ENCODE measurements at regions not wholly inside any gene's neighbourhood (a gene's known extent, or its start where the extent isn't known, plus 50 kb on each side); places are given as distances from the start of the nearest gene placed in this dataset.

- DNase-seq: no peak
These were observed 622.3 kb upstream of the PLXNA2 start for GRCh38 chr1:208866386-208866955.

- DNase-seq: no peak
These were observed 624.4 kb upstream of the PLXNA2 start for GRCh38 chr1:208868554-208868953.

- no peak for DNase-seq
These were observed 630.7 kb upstream of the PLXNA2 start for GRCh38 chr1:208874915-208875314.

GRCh38 chr1:208879022-208879421 is 634.8 kb upstream of the PLXNA2 start:
- no peak for DNase-seq

- DNase-seq: no peak
These were observed 636.4 kb upstream of the PLXNA2 start for GRCh38 chr1:208880433-208881100.

GRCh38 chr1:208885060-208885459 is 640.9 kb upstream of the PLXNA2 start:
- DNase-seq: no peak

- DNase-seq: no peak
These were observed 641.5 kb upstream of the PLXNA2 start for GRCh38 chr1:208885650-208886049.

- DNase-seq: no peak
These were observed 644.2 kb upstream of the PLXNA2 start for GRCh38 chr1:208888376-208888775.

GRCh38 chr1:208892147-208892546 is 648.0 kb upstream of the PLXNA2 start:
- no peak for DNase-seq

GRCh38 chr1:208893251-208893650 is 649.1 kb upstream of the PLXNA2 start:
- no peak for DNase-seq

- DNase-seq: no peak
These were observed 651.0 kb upstream of the PLXNA2 start for GRCh38 chr1:208895181-208895580.

GRCh38 chr1:208895820-208896219 is 651.6 kb upstream of the PLXNA2 start:
- no peak for DNase-seq

- DNase-seq: no peak
These were observed 652.6 kb upstream of the PLXNA2 start for GRCh38 chr1:208896768-208897167.

- no peak for DNase-seq
These were observed 655.3 kb upstream of the PLXNA2 start for GRCh38 chr1:208899438-208899837.

GRCh38 chr1:208903251-208903905 is 659.2 kb upstream of the PLXNA2 start:
- no peak for DNase-seq

- DNase-seq: no peak
These were observed 663.6 kb upstream of the PLXNA2 start for GRCh38 chr1:208907790-208908189.

GRCh38 chr1:208909011-208909984 is 665.1 kb upstream of the PLXNA2 start:
- DNase-seq: no peak

- DNase-seq: no peak
These were observed 666.0 kb upstream of the PLXNA2 start for GRCh38 chr1:208910161-208910560.

- DNase-seq: no peak
These were observed 666.2 kb upstream of the CAMK1G start for GRCh38 chr1:208917281-208917680.

GRCh38 chr1:208917723-208918122 is 665.8 kb upstream of the CAMK1G start:
- no peak for DNase-seq

GRCh38 chr1:208918160-208918559 is 665.4 kb upstream of the CAMK1G start:
- no peak for DNase-seq

GRCh38 chr1:208919371-208919770 is 664.1 kb upstream of the CAMK1G start:
- no peak for DNase-seq

- no peak for DNase-seq
These were observed 662.3 kb upstream of the CAMK1G start for GRCh38 chr1:208921259-208921658.

Data from hippocampal formation (tissue), 2 donors.